ENCODE measurements at regions not wholly inside any gene's neighbourhood (a gene's known extent, or its start where the extent isn't known, plus 50 kb on each side); places are given as distances from the start of the nearest gene placed in this dataset.
A peak's percentile ranks its signal among the peaks of the same experiment; 100 is the strongest.

DNA sequence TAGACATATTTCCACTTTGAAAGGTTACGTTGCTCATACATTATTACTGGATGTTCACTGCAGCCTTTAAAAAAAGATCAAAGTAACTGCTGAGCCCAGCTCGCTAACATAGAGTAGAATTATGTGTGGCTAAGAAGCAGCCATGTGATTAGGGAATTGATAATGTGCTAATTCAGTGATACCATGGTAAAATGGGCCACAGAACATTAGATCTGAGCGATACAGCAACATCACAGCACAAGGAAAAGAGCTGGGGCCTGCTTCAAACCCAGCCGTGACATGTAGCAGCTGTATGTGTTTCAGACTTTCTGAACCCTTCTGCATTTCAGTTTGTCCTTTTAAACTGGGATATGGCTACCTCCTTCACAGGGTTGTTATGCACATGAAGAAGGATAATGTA is 92.3 kb upstream of the LMNTD1 start:
- Histone ChIP-seq H3K27ac (no peak overlapping the region), H3K27me3 (no peaks in the 10 kb centered on the region), H3K9me3 (no peaks in the 10 kb centered on the region), H3K4me1 (no peaks in the 10 kb centered on the region), H3K36me3 (no peaks in the 10 kb centered on the region), H3K4me3 (no peak overlapping the region)
- TF ChIP-seq, protein P1, sequence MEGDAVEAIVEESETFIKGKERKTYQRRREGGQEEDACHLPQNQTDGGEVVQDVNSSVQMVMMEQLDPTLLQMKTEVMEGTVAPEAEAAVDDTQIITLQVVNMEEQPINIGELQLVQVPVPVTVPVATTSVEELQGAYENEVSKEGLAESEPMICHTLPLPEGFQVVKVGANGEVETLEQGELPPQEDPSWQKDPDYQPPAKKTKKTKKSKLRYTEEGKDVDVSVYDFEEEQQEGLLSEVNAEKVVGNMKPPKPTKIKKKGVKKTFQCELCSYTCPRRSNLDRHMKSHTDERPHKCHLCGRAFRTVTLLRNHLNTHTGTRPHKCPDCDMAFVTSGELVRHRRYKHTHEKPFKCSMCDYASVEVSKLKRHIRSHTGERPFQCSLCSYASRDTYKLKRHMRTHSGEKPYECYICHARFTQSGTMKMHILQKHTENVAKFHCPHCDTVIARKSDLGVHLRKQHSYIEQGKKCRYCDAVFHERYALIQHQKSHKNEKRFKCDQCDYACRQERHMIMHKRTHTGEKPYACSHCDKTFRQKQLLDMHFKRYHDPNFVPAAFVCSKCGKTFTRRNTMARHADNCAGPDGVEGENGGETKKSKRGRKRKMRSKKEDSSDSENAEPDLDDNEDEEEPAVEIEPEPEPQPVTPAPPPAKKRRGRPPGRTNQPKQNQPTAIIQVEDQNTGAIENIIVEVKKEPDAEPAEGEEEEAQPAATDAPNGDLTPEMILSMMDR (IDR thresholded peaks at IDR 0.05), result no peak
- ATAC-seq (no peak), DNase-seq (no peak), FAIRE-seq (no peak)
- 64 to 66% methylated on average over 4 of the region's 4 CpGs for WGBS, 2 donors
- intact Hi-C loops (cut with DNase I), result no loop called here

DNA sequence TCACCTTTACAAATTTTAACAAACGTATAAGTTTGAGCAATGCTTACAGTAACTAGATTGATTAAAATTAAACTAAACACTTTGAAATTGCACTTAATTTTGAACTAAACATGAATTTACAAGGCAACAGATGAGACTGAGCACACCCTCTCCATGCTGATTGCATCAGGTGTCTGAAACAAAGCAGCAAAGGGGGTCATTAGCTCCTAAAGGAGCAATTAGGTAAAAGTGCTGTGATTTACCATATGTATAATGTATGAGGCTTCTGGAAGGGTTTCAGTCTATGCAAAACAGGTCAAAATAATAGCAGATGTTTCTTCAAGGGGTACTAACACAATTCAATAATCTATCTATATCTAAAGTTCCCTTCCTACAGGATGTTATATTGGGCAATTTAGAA is 98.8 kb upstream of the LMNTD1 start:
- H3K4me1 ChIP-seq, result no peaks in the 10 kb centered on the region
- WGBS, 2 donors, result 77 to 81% methylated on average over 1 of the region's 1 CpG
- H3K4me3 ChIP-seq, result no peak overlapping the region
- no peaks in the 10 kb centered on the region for H3K36me3 ChIP-seq
- intact Hi-C loops (cut with DNase I), result no loop called here
- no peak for ATAC-seq
- no peaks in the 10 kb centered on the region for H3K9me3 ChIP-seq
- TF ChIP-seq, protein P1 (IDR thresholded peaks at IDR 0.05), result no peak
- no peaks in the 10 kb centered on the region for H3K27me3 ChIP-seq
- no peak for FAIRE-seq
- no peak for DNase-seq
- no peak overlapping the region for H3K27ac ChIP-seq

DNA sequence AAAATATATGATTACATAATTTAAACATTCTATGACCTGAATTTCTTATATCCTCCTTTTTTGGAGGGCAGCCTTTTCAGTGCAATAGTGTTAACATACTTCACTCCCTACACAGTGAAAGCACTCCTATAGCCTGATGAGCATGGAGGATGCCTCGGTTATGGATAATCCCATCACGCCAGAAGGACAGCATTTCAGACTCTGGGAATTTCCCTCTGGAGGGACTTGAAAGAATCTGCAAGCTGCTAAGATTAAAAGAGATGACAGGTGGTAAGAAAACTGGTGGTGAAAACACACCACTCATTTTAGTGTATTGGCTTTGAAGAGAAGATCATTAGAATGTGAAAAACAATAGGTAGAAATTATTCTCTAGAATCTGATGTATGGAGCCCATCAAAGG is 99.3 kb upstream of the LMNTD1 start:
- WGBS, 2 donors, result 68 to 71% methylated on average over 2 of the region's 2 CpGs
- Histone ChIP-seq H3K4me1 (no peaks in the 10 kb centered on the region), H3K27me3 (no peaks in the 10 kb centered on the region), H3K9me3 (no peaks in the 10 kb centered on the region), H3K27ac (no peak overlapping the region), H3K36me3 (no peaks in the 10 kb centered on the region), H3K4me3 (no peak overlapping the region)
- FAIRE-seq (no peak), ATAC-seq (no peak), DNase-seq (no peak)
- intact Hi-C loops (cut with DNase I), result no loop called here
- TF ChIP-seq, protein P1 (IDR thresholded peaks at IDR 0.05), result no peak

DNA sequence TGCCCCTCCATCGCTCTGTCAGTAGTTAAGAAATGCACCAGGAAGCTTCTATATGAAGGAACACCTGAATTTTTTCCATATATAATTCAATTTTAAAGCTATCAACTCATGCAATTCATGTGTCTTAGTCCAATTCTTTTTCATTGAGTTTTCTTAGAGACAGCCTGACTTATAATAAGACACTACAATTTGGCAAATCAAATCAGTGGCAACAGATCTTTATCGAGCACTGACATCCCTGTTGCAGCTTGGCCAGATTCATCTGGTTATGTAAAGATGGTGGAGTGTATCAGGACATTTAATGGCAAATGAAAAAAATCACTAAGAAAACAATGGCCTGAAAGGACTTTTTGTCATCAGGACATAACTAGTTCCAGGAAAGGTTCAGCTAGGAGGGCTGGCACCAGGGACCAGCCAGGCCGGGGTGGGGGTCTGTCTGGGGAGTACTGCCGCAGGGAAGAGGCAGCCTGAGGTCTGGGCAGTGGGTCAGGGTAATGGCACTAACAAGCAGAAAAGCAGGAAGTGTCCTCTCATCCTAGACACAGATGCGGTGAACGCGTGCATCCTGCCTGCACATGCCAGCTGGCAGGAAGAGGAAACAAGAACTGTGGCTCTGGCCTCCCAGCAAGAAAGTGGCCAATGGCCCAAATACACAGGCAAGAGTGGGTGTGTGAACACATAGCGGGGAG is 100.5 kb upstream of the LMNTD1 start:
- 77 to 84% methylated on average over 8 of the region's 8 CpGs for WGBS, 2 donors
- FAIRE-seq (no peak), DNase-seq (no peak), ATAC-seq (peak in 2 of 4 donors; percentile 44 to 71)
- no peaks in the 10 kb centered on the region for H3K9me3 ChIP-seq
- no peak overlapping the region for H3K4me3 ChIP-seq
- no peaks in the 10 kb centered on the region for H3K4me1 ChIP-seq
- no peaks in the 10 kb centered on the region for H3K36me3 ChIP-seq
- H3K27me3 ChIP-seq, result no peaks in the 10 kb centered on the region
- intact Hi-C loops (cut with DNase I), result no loop called here
- TF ChIP-seq, protein P1 (IDR thresholded peaks at IDR 0.05), result no peak
- no peak overlapping the region for H3K27ac ChIP-seq

DNA sequence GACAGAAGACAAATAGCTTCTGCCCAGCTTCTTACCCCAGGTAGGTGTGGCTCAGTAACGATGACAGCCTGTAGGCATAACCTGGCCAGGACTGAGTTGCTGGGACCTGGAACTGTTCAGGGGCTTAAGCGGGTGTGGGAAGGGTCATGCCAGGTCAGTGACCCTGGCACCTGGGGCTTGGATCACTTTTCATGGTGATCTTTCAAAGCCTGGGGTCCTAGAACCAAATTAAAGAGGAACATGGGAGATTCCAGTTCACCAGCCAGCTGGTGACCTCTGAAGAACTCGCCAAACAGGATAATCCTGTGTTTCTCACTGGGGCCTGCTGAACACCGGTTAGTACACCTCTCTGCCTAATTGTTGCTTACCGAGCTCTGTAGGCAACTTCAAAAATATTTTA is 102.6 kb upstream of the LMNTD1 start:
- 56 to 58% methylated on average over 5 of the region's 5 CpGs for WGBS, 2 donors
- intact Hi-C loops (cut with DNase I), result no loop called here
- peak in 1 of 4 donors; percentile 39 for ATAC-seq
- Histone ChIP-seq H3K4me1 (no peaks in the 10 kb centered on the region), H3K9me3 (no peaks in the 10 kb centered on the region), H3K36me3 (no peaks in the 10 kb centered on the region), H3K27ac (no peak overlapping the region), H3K27me3 (no peaks in the 10 kb centered on the region), H3K4me3 (no peak overlapping the region)
- no peak for FAIRE-seq
- no peak for DNase-seq
- TF ChIP-seq, protein P1 (IDR thresholded peaks at IDR 0.05), result no peak

All from pancreas (tissue), 10 donors.